Keratinocyte (primary cell): ENCODE measurements at regions not wholly inside any gene's neighbourhood (a gene's known extent, or its start where the extent isn't known, plus 50 kb on each side); places are given as distances from the start of the nearest gene placed in this dataset.

Experiments used
- DNase-seq: peaks from one replicate; pipeline ENCODE4 v3.0.0-alpha.2; 2011; ENCODE audit warnings: low read depth, missing footprints, low spot score
- FAIRE-seq: peaks from 2 replicates; lab custom pipeline; 2011; peaks lifted over from hg19 to GRCh38; lab: Jason Lieb, UNC
- H2AFZ ChIP-seq: 2 replicates; pipeline ENCODE4 v1.6.0; 2012; ENCODE audit warnings: low read length, control low read depth, inconsistent platforms; ENCODE audit not compliant: control insufficient read depth
- H3K27ac ChIP-seq: 2 replicates; pipeline ENCODE4 v1.5.1; 2011; ENCODE audit warnings: low read length; ENCODE audit not compliant: control insufficient read depth, insufficient read depth
- H3K27me3 ChIP-seq: 3 replicates; pipeline ENCODE4 v1.6.0; 2011; ENCODE audit warnings: low read length; ENCODE audit not compliant: control insufficient read depth, insufficient read depth; ENCODE audit errors: extremely low read depth
- H3K36me3 ChIP-seq, 2 experiments: 2 replicates in 1 of 2; 3 replicates in 1 of 2; pipeline ENCODE4 v1.5.1; 2011; ENCODE audit warnings: low read length in 2 of 2, mild to moderate bottlenecking in 1 of 2; ENCODE audit not compliant: control insufficient read depth in 2 of 2, insufficient read depth in 2 of 2; ENCODE audit errors: extremely low read depth in 1 of 2
- H3K4me1 ChIP-seq: 3 replicates; pipeline ENCODE4 v1.5.1; 2011; ENCODE audit warnings: low read length; ENCODE audit not compliant: control insufficient read depth, insufficient read depth; ENCODE audit errors: extremely low read depth
- H3K4me2 ChIP-seq: 3 replicates; pipeline ENCODE4 v1.6.0; 2011; ENCODE audit warnings: low read depth, low read length; ENCODE audit not compliant: control insufficient read depth, insufficient read depth; ENCODE audit errors: extremely low read depth
- H3K4me3 ChIP-seq, 3 experiments: fragments of 200-600 bp in 1 of 3; sonication (generic) in 1 of 3; 2 replicates in 2 of 3; 3 replicates in 1 of 3; pipeline ENCODE4 v1.5.1; 2011 to 2016; ENCODE audit warnings: low read length in 3 of 3, mild to moderate bottlenecking in 3 of 3, control low read depth in 2 of 3, inconsistent platforms in 1 of 3, low read depth in 1 of 3, mixed read lengths in 1 of 3, mixed run types in 1 of 3, moderate library complexity in 1 of 3; ENCODE audit not compliant: control insufficient read depth in 2 of 3, insufficient read depth in 2 of 3; ENCODE audit errors: extremely low read depth in 1 of 3
- H3K79me2 ChIP-seq: 2 replicates; pipeline ENCODE4 v1.6.0; 2012; ENCODE audit warnings: low read length; ENCODE audit not compliant: control insufficient read depth, insufficient read depth
- H3K9ac ChIP-seq: 3 replicates; pipeline ENCODE4 v1.6.0; 2011; ENCODE audit warnings: low read length; ENCODE audit not compliant: control insufficient read depth, insufficient read depth; ENCODE audit errors: extremely low read depth
- H3K9me1 ChIP-seq: 3 replicates; pipeline ENCODE4 v1.6.0; 2011; ENCODE audit warnings: low read length; ENCODE audit not compliant: control insufficient read depth, insufficient read depth; ENCODE audit errors: extremely low read depth
- H3K9me3 ChIP-seq: 2 replicates; pipeline ENCODE4 v1.5.1; 2012; ENCODE audit warnings: low read depth, low read length; ENCODE audit not compliant: control insufficient read depth
- H4K20me1 ChIP-seq: 3 replicates; pipeline ENCODE4 v1.6.0; 2011; ENCODE audit warnings: low read length; ENCODE audit not compliant: control insufficient read depth, insufficient read depth; ENCODE audit errors: extremely low read depth
- CTCF ChIP-seq, 3 experiments: IDR thresholded peaks in 1 of 3; conservative IDR thresholded peaks in 1 of 3; optimal IDR thresholded peaks in 1 of 3; 2 replicates in 2 of 3; 3 replicates in 1 of 3; pipeline versions ENCODE3 to v1.5.1; 2011; ENCODE audit warnings: low read length in 3 of 3, mild to moderate bottlenecking in 3 of 3, moderate library complexity in 2 of 3, control low read depth in 1 of 3, inconsistent platforms in 1 of 3; ENCODE audit not compliant: insufficient read depth in 2 of 3; ENCODE audit errors: extremely low read depth in 1 of 3
- EZH2 ChIP-seq: IDR thresholded peaks from one replicate; pipeline ENCODE4 v1.6.1; 2012; ENCODE audit warnings: inconsistent platforms, mild to moderate bottlenecking, low read length, moderate library complexity
- dilution Hi-C: fragments of 300-500 bp; cut with MboI; formaldehyde crosslinking; loops from one replicate; pipeline ENCODE4 v1.7.0; 2020; ENCODE audit warnings: low sequenced_read_pairs; ENCODE audit not compliant: extremely low pct_ligation_motif_present

- DNase-seq (no peak), FAIRE-seq (no peak)
- Histone ChIP-seq H4K20me1 (no peaks in the 10 kb centered on the region), H3K27ac (no peak overlapping the region), H3K9me1 (no peaks in the 10 kb centered on the region), H3K36me3 (no peaks in the 10 kb centered on the region), H3K9me3 (no peaks in the 10 kb centered on the region), H3K4me2 (no peak overlapping the region), H3K79me2 (no peaks in the 10 kb centered on the region), H3K4me3 (no peak overlapping the region), H3K27me3 (no peaks in the 10 kb centered on the region), H3K4me1 (no peaks in the 10 kb centered on the region), H2AFZ (no peak overlapping the region), H3K9ac (no peak overlapping the region)
- dilution Hi-C loops = no loop called here
- TF ChIP-seq EZH2 (no peak), CTCF (optimal IDR thresholded peaks at IDR 0.05 in 1 of 3, IDR thresholded peaks at IDR 0.05 in 1 of 3, conservative IDR thresholded peaks at IDR 0.05 in 1 of 3; ENCODE audit: extremely low read depth in 1 of 3, insufficient read depth in 2 of 3, low read length in 3 of 3) (no peak)
Observed at GRCh38 chr2:228802181-228803071, 468.7 kb downstream of the PID1 start.

GRCh38 chr2:228801451-228801850, 469.6 kb downstream of the PID1 start:
- Histone ChIP-seq H3K79me2 (no peaks in the 10 kb centered on the region), H4K20me1 (no peaks in the 10 kb centered on the region), H3K9ac (no peak overlapping the region), H3K4me2 (no peak overlapping the region), H3K9me1 (no peaks in the 10 kb centered on the region), H3K36me3 (no peaks in the 10 kb centered on the region), H3K27ac (no peak overlapping the region), H3K9me3 (no peaks in the 10 kb centered on the region), H3K4me1 (no peaks in the 10 kb centered on the region), H3K4me3 (no peak overlapping the region), H2AFZ (no peak overlapping the region), H3K27me3 (no peaks in the 10 kb centered on the region)
- no peak for TF ChIP-seq CTCF (optimal IDR thresholded peaks at IDR 0.05 in 1 of 3, IDR thresholded peaks at IDR 0.05 in 1 of 3, conservative IDR thresholded peaks at IDR 0.05 in 1 of 3; ENCODE audit: extremely low read depth in 1 of 3, insufficient read depth in 2 of 3, low read length in 3 of 3)
- TF ChIP-seq EZH2 = no peak
- FAIRE-seq (no peak), DNase-seq (no peak)
- dilution Hi-C loops = no loop called here
